GM19025 (cell line): ENCODE measurements at regions not wholly inside any gene's neighbourhood (a gene's known extent, or its start where the extent isn't known, plus 50 kb on each side); places are given as distances from the start of the nearest gene placed in this dataset.

Experiments
- ATAC-seq: cut with Tn5 transposase; IDR thresholded peaks from one replicate; pipeline ENCODE4 v1.9.1; 2021; ENCODE audit warnings: mild to moderate bottlenecking, low read depth, moderate library complexity; ENCODE audit not compliant: unreplicated experiment

DNA sequence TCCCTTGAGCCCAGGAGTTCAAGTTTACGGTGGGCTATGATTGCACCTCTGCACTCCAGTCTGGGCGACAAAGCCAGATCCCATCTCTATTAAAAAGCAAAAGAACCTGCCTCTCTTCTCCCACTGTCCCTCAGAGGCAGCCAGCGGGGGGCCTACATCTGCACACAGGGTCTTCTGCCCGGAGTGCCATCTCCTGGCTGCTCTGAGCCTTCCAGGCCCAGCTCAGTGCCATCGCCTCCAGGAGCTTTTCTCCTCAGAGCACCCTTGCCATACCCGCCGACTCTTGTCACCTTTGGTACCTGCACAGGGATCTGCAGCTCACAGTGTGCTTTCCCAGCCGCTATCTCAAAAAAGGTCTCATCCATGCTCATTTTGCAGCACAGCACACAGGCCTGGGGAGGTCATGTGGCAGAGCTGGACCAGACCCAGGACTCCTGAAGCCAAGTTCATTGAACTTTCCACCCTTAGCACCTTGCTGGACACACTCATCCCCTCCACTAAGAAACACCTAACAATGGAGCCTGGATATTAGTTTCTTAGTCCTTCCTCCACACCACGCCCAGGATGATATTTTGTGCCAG lies 186.3 kb downstream of the HAUS1 start:
- no peak for ATAC-seq

- ATAC-seq: no peak
Observed at GRCh38 chr18:46291149-46291548, 187.0 kb downstream of the HAUS1 start.

GRCh38 chr18:46293742-46294181 lies 189.6 kb downstream of the HAUS1 start:
- ATAC-seq: no peak

DNA sequence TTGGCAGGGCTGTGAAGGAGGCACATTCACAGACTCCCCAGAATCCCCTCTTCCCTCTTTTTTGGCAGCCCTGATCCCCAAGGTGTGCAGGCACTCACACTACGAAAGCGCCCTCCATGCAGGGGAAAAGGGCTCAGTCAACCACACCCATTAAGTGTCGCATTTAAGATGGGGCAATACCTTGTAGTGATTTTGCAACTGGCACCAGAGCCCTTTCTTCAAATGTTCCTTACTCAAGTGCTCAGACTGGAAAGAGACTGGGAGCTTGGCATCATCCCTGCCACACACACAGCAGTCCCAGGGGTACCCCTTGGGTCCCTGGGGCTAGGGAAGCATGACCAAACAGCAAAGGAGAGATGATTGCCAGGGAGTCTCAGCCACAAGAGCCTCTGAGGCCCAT lies 190.1 kb downstream of the HAUS1 start:
- no peak for ATAC-seq

- no peak for ATAC-seq
Observed at GRCh38 chr18:46294751-46295150, 190.6 kb downstream of the HAUS1 start.

- ATAC-seq: no peak
Observed at GRCh38 chr18:46295416-46295815, 191.2 kb downstream of the HAUS1 start.

DNA sequence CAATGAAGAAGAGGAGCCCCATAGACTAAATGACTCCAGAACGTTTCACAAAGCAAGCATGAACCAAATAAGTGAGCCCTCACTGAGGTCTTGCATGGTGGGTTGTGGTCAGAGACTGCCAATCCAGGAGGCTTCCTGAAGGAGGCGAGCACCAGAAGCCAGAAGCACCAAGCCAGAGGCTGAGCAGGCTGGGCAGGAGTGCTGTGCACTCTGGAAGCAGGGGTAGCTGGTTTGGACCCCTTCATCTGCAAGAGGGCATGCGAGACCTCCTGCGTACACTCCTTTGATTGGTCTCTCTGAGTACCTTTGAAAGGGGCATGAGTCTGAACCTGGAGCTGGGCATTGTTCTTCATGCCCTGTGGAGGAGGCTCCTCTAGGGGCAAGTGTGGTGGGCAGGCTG lies 192.5 kb downstream of the HAUS1 start:
- ATAC-seq: no peak

DNA sequence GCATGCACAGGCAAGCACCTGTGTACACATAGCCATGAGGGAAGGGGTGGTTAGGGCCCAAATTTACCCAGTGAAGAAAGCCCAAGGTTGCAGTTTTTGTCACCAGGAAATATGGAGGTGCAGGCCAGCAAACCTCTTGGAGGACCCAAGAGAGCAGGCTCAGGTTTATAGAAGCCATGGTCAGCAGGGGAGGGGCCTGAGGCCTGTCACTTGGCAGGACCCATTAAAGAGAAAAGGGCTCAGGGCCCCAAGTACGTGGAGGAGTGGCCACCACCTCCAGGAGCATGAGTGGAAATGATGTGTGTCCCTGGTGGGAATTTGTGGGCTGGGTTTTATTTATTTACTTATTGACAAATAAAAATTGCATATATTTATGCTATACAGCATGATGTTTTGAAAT lies 192.9 kb downstream of the HAUS1 start:
- no peak for ATAC-seq

DNA sequence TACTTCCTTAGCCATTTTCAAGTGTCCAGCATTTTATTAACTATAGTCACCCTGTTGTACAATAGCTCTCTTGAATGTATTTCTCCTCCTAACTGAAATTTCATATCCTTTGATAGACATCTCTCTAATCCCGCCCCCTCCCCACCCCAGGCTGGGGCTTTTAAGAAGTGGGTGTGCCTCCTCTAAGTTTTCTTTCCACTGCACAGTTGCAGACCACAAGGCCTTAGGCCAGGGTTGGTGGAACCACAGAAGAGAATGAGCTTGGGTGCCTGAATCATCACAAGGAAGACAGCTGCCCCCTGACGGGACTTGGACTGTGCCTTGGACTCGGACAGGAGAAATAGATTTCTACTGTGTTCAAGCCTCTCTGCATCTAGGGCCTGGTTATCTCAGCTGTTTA lies 193.4 kb downstream of the HAUS1 start:
- ATAC-seq: no peak

DNA sequence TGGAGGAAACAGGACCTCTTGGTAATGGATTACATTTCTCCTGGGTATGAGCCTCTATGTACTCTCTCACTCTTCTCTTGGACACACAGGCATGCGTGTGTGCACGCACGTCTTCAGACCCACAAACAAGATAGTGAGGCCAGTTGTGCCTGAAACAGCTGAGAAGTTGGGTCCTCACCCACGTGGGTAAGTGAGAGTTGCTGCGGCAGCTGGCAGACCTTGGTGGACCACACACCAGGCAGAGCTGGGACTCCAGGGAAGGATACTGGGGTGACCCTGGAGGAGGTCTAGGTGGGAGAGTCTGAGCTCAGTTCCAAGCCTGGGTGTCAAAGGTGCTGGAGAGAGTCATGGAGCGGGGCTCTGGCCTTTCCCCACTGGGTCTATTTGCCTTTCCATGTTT lies 194.3 kb downstream of the HAUS1 start:
- no peak for ATAC-seq

DNA sequence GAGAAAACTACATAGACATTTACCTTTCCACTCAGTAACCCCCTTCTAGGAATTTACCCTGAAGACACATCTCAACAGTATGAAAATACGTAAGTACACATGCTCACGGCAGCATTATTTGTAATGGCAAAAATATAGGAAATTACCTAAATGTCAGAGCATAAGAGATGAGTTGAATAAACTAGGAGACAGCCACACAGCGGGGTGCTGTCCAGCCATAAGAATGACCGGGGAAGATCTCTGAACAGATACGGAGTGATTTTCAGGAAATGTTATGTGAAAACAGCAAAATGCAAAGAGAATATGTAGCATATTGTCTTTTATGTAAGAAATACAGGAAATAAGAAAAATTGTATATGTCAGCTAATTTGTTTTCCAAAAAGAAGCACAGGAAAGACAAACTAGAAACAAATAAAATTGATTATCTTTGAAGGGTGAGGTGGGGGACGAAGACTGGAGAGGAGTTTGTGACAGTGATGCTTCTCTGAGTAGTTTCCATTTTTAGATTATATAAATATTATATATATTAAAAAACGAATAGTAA lies 195.4 kb downstream of the HAUS1 start:
- ATAC-seq: no peak

GRCh38 chr18:46301081-46301480 lies 196.9 kb downstream of the HAUS1 start:
- no peak for ATAC-seq

DNA sequence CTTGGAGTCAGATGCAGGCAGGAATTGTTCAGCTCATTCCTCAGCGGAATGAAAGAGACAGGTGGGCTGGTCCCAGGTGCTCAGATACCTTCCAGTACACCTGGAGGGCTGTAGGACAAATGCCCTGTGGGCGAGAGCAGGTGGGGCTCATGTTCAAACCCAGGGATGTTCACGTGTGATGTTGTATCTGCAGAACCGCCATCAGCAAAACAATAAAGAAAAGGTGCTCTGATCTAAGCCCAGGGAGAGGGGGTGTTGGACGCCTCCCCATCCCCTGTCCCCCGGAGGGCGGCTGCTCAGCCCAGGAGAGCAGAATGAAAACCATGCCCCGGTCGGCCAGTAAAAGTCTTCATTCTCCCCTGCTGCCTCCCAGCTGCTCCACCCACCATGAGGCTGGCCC lies 197.4 kb downstream of the HAUS1 start:
- no peak for ATAC-seq

DNA sequence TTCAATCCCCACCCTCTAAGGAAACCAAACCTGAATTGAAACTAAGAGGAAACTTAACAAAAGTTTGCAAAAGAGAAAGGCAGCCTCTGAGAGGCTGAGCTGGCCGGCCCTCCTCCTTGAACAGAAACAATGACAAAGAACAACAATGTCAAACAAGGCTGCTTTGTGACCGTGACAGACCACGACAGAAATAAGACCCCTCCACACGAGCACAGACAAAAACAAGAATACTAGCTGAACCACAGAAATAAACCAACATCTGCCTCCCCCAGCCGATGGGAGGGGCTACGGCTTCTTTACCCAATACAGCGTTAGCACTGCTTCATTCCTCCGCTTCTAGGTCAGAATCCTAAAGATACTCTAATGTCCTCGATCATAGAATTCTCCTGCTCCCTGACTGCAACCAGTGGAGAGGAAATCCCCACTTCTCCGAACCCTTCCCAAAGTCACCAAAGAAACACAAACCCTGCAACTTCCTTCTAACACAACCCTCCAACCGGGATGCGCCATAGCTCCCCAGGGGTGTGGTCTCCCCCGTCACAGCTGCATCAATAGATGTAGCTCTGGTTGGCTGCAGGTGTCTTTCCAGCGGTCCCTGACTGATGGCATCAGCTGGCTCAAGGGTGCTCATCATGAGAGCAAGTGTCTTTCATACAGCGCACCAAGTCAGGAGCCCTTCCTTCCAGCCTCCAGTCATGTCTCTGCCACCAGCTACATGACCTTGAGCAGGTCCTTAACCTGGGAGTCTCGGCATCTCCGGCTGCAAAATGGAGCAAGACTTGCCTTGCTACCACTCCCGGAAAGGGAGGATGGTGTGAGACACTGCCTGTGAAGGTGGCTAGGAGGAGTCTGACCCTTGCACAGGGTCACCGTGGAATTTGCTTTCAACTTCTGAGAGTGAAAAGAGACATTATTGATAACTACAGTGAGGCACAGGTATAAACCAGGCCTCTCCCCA lies 198.6 kb downstream of the HAUS1 start:
- ATAC-seq: no peak

DNA sequence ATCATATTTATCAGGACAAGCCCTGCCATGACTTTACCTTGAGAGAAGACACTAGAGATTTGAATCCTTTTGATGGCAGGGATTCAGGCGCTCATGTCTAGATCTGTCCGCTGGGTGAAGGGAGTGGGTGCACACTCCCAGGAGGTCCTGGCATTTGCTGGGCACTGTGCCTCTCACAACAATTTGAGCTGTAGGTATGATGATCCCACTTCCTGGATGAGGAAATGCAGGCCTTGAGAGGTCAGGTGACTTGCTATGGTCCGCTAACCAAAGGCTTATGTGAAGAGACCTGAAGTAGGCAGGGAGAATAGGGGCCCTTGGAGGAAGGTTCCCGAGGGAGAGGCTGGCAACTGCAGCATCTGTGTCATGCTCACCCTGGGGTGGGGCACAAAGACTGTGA lies 206.1 kb downstream of the HAUS1 start:
- ATAC-seq: no peak

DNA sequence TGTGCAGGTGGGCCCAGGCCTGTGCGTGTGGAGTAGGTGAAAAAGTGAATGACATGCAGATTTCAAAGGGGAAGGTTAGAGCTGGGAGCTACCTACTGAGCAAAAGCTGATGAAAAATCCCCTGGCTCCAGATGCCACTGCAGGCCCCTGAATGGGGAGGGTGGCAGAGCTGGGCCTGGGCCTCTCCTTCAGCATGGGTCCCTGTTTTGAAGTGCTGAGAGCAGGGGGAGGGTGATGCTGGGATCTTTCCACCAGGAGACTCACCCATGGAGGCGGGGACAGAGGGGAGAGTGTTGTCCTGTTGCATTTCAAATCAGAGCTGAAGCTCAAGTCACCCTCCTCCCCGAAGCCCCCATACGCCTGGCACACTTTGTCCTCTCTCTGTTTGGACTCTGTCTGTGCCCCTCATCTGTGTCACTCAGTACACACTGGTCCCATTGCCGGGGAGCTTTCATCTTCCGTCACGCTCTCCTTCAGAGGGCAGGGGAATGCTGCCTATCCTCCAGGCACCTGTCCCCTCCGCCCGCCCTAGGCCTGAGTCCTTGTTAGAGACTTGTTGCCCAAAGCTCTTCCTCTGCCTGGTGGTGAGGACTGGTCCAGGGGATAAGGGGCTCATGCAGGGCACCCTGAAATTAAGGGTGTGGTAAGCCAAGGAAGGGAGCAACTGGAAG lies 206.6 kb downstream of the HAUS1 start:
- ATAC-seq: no peak

DNA sequence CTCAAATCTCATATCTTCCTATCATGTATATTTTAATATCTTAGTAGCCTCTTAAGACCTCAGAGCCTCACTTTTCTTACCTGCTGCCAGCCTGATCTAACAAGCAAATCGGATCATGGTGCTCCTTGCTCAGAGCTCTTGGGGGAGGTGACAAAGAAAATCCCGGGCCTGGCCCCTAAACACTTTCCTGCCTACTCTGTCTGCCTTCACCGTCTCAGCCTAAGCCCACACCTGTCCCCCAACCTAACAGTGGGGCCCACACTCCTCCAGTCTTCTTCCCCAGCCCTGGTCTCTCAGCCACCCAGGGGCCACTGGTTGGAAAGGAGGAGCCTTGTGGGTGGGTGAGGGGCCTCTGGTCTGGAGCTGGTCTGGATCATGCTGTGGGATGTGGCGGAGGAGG lies 207.3 kb downstream of the HAUS1 start:
- no peak for ATAC-seq

DNA sequence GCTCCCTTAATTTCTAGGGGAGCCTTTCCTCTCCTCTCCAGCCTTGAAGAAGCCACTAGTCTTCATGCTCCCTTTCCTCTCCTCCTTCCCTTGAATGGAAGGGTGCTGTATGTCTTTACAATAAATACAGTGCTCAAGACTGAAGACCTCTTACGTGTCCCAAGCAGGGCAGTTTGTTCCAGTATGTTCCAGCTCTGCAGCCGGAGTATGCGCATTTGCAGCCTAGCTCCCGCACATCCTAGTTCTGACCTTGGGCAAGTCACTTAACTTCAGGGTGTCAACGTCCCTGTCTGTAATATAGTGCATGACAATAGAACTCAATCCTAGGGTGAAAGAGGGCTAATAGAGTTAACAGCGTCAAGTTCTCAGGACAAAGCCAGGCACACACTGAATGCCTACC lies 208.0 kb downstream of the HAUS1 start:
- no peak for ATAC-seq

- no peak for ATAC-seq
Observed at GRCh38 chr18:46313521-46313920, 209.3 kb downstream of the HAUS1 start.

DNA sequence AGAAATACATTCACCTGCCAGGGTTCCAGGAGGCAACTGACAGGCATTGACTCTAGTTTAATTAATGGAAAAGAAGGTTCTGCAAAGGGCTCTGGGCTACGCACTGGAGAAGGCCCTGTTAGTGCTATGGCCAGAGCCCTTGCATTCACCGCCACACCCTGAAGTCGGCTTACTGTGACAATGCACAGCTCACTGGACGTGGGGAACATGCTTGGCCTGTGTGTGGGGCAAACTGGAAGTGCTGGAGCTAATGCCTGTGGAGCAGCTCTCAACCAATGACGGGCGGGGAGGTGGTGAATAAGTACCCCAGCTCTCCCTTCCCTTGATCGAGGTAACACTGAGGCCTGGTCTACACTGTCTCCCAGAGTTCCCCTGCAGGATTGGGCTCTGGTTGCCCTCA lies 209.8 kb downstream of the HAUS1 start:
- ATAC-seq: no peak

DNA sequence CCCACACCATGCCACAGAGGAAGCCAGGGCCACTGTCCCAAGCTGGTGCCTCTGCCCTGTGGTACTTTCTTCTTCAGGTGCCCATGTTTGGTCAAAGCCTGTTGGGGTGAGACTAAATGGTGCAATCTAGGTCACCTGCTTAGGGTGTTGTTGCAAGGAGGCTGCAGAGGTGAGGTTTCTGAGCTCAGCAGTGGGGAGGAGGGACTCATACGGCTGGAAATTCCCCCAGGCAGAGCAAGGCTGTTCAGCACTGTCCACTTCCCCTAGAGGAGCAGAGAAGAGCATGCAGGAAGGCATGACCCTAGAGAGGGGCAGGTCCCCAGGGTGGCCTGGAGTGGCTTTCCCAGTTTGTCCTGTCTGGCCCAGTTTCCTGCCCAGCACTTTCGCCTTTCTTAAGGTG lies 211.0 kb downstream of the HAUS1 start:
- no peak for ATAC-seq
